ENCODE measurements at regions not wholly inside any gene's neighbourhood (a gene's known extent, or its start where the extent isn't known, plus 50 kb on each side); places are given as distances from the start of the nearest gene placed in this dataset.

DNA sequence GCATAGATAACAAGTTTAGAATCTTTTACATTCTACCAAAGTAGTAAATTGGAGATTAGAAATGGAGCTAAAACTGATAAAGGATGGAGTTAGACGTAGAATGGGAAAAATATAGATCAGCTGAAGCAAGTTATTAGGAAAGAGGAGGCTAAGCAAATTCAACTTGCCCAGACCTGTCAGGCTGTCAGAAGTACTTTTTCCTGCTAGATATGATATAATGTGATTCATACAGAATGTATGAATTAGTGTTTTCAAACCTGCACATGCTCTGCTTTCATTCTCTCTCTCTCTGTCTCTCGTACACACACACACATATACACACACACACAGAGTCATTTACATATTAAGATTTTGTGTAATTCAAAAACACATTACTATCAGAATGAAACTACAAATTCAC is 133.2 kb upstream of the HDGFL1 start:
- DNase-seq (ENCODE audit: low read depth) = no peak
- TF ChIP-seq CTCF (conservative IDR thresholded peaks at IDR 0.05; ENCODE audit: low read depth, low read length) = no peak
- H3K4me3 ChIP-seq (ENCODE audit: low read depth, low read length) = no peak overlapping the region

DNA sequence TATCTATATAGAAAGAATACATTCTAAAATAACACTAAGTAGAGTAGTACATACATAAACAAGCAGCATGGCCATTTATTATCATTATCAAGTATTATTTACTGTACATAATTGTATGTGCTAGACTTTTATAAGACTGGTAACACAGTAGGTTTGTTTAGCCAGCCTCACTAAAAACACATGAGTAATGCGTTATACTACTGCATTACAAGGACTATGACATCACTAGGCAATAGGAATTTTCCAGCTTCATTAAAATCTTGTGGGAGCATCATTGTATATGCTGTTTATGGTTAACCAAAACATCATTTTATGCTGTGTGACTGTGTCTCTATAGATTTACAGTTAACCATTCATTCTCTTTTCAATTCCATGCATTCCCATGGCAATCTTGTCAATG is 131.7 kb upstream of the HDGFL1 start:
- no peak for TF ChIP-seq CTCF (conservative IDR thresholded peaks at IDR 0.05; ENCODE audit: low read depth, low read length)
- no peak for DNase-seq (ENCODE audit: low read depth)
- H3K4me3 ChIP-seq (ENCODE audit: low read depth, low read length) = no peak overlapping the region

- TF ChIP-seq CTCF (conservative IDR thresholded peaks at IDR 0.05; ENCODE audit: low read depth, low read length) = no peak
- DNase-seq (ENCODE audit: low read depth) = no peak
- H3K4me3 ChIP-seq (ENCODE audit: low read depth, low read length) = no peak overlapping the region
Measured at GRCh38 chr6:22442826-22443225, 126.5 kb upstream of the HDGFL1 start.

- DNase-seq (ENCODE audit: low read depth) = no peak
- no peak overlapping the region for H3K4me3 ChIP-seq (ENCODE audit: low read depth, low read length)
- no peak for TF ChIP-seq CTCF (conservative IDR thresholded peaks at IDR 0.05; ENCODE audit: low read depth, low read length)
Measured at GRCh38 chr6:22444330-22444729, 125.0 kb upstream of the HDGFL1 start.

DNA sequence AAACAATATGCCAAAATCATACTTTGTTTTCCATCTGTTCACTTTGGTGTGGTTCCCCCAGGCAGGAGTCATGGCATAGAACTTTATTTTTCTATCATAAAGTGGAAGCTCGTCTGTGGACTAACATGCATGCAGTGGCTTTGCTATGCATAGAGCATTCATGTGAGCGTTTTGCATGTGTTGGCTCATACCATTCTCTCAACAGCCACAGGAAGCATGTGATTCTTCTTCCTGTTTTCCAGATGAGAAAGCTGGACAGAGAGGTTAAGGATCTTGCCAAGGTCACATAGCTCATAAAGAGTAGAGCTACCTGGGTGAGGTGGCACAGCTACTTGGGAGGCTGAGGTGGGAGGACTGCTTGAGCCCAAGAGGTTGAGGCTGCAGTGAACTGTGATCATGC is 123.4 kb upstream of the HDGFL1 start:
- no peak for DNase-seq (ENCODE audit: low read depth)
- H3K4me3 ChIP-seq (ENCODE audit: low read depth, low read length) = no peak overlapping the region
- no peak for TF ChIP-seq CTCF (conservative IDR thresholded peaks at IDR 0.05; ENCODE audit: low read depth, low read length)

DNA sequence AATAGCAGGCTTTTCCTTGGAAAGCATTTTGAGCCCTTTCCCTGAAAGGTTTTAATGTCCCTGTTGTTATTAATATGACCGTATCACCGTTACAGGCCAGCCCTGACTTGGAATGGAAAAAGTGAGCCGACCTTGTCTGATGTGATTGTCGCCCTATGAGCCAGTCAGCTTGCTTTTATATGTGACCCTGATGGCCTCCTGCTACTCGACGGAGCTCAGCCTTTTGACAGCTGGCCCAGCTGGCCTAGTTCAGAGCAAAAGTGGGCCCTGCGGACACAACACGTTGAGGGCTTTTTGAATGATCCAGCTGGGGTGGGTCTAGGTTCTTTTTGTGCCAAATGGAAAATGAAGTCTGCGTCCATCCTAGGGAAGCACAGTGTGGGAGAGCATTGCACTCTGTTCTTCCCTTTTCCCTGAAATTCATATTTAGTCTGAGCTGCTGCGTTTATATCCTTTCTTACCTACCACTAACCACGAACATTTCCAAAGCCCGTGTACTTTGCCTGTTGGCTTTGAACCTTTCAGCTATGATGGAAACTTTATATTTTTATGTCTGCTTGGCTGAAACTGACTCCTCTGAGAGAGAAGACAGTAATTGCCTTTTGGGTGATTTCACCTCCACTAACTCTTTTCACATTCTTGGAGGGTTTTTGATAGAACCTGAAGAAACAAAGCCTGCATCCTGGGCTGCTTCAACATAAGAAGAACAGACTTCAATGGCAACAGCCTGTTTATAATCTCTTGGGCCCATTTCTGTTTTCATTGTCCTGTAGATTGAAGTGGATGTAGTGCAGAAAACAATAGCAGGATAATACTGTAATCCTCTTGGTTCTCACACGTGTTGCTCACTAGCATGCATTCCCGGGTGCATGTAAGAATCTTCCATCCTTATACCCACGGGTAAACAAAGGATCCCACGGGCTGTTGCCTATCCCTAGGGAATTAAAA is 121.8 kb upstream of the HDGFL1 start:
- no peak for DNase-seq (ENCODE audit: low read depth)
- no peak for TF ChIP-seq CTCF (conservative IDR thresholded peaks at IDR 0.05; ENCODE audit: low read depth, low read length)
- H3K4me3 ChIP-seq (ENCODE audit: low read depth, low read length) = no peak overlapping the region

DNA sequence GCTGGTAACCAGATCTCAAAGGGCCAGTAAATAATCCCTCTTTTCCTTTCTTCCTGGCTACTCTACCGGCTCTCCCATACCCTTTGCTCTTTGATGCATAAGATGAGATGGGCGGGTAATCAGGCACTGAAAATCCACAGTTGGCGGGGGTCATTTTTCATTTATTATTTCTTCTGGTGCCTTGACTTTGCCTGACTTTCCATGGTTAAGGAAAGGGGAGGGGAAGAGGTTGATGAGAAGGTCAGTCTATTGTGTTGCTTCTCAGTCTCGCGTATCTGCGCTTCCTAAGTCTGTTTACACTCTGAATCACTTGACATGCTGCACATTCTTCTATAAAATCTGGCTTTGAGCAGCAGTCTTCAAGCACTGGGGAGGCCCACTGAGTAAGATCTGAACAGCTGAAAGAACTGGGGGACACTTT is 121.1 kb upstream of the HDGFL1 start:
- peak; percentile 58 for DNase-seq (ENCODE audit: low read depth)
- H3K4me3 ChIP-seq (ENCODE audit: low read depth, low read length) = no peak overlapping the region
- TF ChIP-seq CTCF (conservative IDR thresholded peaks at IDR 0.05; ENCODE audit: low read depth, low read length) = no peak

All from epithelial cell of proximal tubule (primary cell).